Vagina (tissue), 2 donors: ENCODE measurements at regions not wholly inside any gene's neighbourhood (a gene's known extent, or its start where the extent isn't known, plus 50 kb on each side); places are given as distances from the start of the nearest gene placed in this dataset.

Experiments used
- POLR2A ChIP-seq, 2 donors: fragments of 450-650 bp; IDR thresholded peaks; one replicate each; pipeline ENCODE4 v1.6.1; 2017; ENCODE audit warnings: antibody characterized with exemption in 2 of 2, mild to moderate bottlenecking in 2 of 2, moderate library complexity in 2 of 2
- TF ChIP-seq, protein P1 (sequence below), 3 experiments: fragments of 450-650 bp in 2 of 3; fragments of 200-600 bp in 1 of 3; sonication (generic) in 1 of 3; IDR thresholded peaks; one replicate each; pipeline ENCODE4 v1.5.1; 2017 to 2019; ENCODE audit warnings: antibody characterized with exemption in 3 of 3, mild to moderate bottlenecking in 2 of 3, moderate library complexity in 2 of 3

DNA sequence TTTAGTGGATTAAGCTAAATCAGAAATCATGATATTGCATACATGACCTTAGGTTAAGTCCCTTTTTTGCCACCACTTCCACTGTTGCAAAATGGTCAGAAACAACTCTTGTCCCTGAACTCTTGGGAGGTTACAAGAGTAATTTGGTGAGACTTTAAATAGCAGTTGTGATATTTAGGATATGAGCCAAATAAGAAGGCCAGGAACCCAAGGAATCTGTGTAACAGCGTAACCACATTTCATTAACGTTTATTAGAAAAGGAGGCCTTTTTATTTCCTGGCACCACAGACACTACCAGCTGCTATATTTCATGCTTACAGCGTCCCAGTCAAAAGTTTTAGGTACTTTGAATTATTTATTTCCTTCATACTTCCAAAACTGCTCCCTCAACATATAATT lies 268.0 kb downstream of the GPD2 start:
- TF ChIP-seq, protein P1, sequence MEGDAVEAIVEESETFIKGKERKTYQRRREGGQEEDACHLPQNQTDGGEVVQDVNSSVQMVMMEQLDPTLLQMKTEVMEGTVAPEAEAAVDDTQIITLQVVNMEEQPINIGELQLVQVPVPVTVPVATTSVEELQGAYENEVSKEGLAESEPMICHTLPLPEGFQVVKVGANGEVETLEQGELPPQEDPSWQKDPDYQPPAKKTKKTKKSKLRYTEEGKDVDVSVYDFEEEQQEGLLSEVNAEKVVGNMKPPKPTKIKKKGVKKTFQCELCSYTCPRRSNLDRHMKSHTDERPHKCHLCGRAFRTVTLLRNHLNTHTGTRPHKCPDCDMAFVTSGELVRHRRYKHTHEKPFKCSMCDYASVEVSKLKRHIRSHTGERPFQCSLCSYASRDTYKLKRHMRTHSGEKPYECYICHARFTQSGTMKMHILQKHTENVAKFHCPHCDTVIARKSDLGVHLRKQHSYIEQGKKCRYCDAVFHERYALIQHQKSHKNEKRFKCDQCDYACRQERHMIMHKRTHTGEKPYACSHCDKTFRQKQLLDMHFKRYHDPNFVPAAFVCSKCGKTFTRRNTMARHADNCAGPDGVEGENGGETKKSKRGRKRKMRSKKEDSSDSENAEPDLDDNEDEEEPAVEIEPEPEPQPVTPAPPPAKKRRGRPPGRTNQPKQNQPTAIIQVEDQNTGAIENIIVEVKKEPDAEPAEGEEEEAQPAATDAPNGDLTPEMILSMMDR (IDR thresholded peaks at IDR 0.05) = no peak
- TF ChIP-seq POLR2A (IDR thresholded peaks at IDR 0.05) = no peak
